Fibroblast of lung (primary cell): ENCODE measurements at regions not wholly inside any gene's neighbourhood (a gene's known extent, or its start where the extent isn't known, plus 50 kb on each side); places are given as distances from the start of the nearest gene placed in this dataset.

ENCODE experiments used
- EZH2 ChIP-seq: IDR thresholded peaks from 2 replicates; pipeline ENCODE4 v1.5.1; 2012; ENCODE audit warnings: low read length, control low read depth, mild to moderate bottlenecking; ENCODE audit errors: missing control alignments
- TF ChIP-seq, protein P1 (sequence below), 2 donors: IDR thresholded peaks in 1 of 2; conservative IDR thresholded peaks in 1 of 2; 1 replicate in 1 of 2; 2 replicates in 1 of 2; pipeline ENCODE4 v1.5.1; 2011 to 2012; ENCODE audit warnings: low read length in 2 of 2, control low read depth in 1 of 2, inconsistent platforms in 1 of 2, low read depth in 1 of 2, mild to moderate bottlenecking in 1 of 2

DNA sequence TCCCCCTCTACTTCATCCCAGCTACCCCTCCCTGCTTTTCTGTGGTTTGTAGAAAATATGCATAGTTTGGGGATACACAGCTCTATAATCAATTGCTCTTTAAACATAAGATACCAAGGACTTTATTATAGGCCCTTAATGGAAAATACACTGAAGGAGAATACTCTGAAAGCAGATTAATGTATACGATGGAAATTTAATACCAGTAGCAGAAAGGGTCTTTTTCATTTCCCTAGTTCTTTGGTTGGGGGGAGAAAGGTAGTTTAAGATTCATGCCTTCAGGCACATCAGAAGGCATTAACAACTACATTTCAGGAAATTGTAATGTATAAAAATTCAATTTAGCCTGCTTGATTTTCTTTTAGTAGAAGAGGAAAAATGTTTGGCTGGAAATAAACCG, 452.9 kb upstream of the ZNF608 start:
- TF ChIP-seq, protein P1, sequence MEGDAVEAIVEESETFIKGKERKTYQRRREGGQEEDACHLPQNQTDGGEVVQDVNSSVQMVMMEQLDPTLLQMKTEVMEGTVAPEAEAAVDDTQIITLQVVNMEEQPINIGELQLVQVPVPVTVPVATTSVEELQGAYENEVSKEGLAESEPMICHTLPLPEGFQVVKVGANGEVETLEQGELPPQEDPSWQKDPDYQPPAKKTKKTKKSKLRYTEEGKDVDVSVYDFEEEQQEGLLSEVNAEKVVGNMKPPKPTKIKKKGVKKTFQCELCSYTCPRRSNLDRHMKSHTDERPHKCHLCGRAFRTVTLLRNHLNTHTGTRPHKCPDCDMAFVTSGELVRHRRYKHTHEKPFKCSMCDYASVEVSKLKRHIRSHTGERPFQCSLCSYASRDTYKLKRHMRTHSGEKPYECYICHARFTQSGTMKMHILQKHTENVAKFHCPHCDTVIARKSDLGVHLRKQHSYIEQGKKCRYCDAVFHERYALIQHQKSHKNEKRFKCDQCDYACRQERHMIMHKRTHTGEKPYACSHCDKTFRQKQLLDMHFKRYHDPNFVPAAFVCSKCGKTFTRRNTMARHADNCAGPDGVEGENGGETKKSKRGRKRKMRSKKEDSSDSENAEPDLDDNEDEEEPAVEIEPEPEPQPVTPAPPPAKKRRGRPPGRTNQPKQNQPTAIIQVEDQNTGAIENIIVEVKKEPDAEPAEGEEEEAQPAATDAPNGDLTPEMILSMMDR (conservative IDR thresholded peaks at IDR 0.05 in 1 of 2, IDR thresholded peaks at IDR 0.05 in 1 of 2; ENCODE audit: low read depth in 1 of 2, low read length in 2 of 2), result no peak
- no peak for TF ChIP-seq EZH2
